ENCODE measurements at regions not wholly inside any gene's neighbourhood (a gene's known extent, or its start where the extent isn't known, plus 50 kb on each side); places are given as distances from the start of the nearest gene placed in this dataset.

DNA sequence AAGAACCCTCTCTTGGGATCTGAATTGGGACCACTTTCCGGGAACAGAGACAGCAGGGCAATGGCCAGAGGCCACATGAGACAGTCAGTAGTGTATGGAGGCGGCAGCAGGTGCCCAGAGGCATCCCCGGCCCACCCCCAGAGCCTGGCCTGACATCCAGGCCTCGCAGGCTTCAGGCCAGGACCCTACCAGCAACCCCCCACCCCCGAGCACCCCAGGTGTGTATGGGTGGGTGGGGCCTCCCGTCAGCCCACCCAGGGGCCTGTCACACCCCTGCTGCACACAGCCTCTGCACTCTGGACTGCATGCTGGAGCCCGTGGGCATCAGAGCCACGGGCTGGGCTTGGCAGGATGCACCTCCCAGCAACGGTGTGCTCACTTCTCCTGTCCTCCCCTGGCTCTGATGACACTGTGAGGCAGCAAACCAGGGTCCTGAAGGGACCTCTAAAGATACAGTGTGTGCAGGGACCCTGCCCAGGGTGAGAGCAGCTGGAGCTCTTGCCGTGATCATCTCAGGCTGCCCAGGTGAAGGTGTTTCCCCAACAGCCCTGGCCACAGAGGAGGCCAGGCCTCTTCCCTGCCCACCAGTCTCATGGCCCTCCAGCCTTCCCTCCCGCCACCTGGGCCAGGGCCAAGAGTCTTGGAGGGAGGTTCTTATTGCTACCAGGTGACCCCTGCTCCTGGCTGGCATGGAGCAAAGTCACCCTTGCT is 88.8 kb upstream of the SEPTIN5 start:
- Histone ChIP-seq H3K4me1 (ENCODE audit: control insufficient read depth, insufficient read depth, low read length) (peaks cover 2% of the 10 kb centered on the region), H3K27me3 (ENCODE audit: control insufficient read depth in 1 of 2, insufficient read depth in 2 of 2, low read length in 2 of 2) (peaks cover 4 to 20% of the 10 kb centered on the region in 2 donors), H3K27ac (ENCODE audit: low read length) (no peak overlapping the region), H3K36me3 (ENCODE audit: control insufficient read depth in 2 of 2, insufficient read depth in 2 of 2, low read length in 2 of 2) (no peaks in the 10 kb centered on the region), H3K9me3 (ENCODE audit: control insufficient read depth in 2 of 2, low read length in 2 of 2) (no peaks in the 10 kb centered on the region), H3K4me3 (ENCODE audit: low read length in 2 of 2) (no peak overlapping the region), H3K9ac (ENCODE audit: low read length in 2 of 2) (no peak overlapping the region)

DNA sequence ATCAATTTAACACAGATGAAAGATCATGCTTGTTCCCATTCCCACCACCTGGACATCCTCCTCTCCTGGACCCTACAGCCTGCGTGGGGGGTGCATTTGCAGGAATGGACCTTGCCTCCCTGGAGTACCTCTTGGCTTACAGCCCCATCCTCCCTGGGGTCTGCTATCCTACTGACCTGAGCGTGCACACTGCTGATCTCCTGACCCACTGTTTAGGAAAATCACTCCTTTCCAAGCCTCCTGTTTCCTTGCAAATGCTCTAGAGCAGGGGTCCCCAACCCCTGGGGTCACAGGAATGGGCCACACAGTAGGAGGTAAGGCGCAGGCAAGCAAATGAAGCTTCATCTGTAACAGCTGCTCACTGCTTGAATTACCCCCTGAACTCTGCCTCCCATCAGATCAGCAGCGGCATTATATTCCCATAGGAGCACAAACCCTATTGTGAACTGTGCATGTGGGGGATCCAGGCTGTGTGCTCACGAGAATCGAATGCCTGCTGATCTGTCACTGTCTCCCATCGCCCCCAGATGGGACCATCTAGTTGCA is 88.2 kb upstream of the SEPTIN5 start:
- H3K27me3 ChIP-seq (ENCODE audit: control insufficient read depth in 1 of 2, insufficient read depth in 2 of 2, low read length in 2 of 2): peaks cover 6 to 15% of the 10 kb centered on the region in 2 donors
- H3K9ac ChIP-seq (ENCODE audit: low read length in 2 of 2): no peak overlapping the region
- H3K36me3 ChIP-seq (ENCODE audit: control insufficient read depth in 2 of 2, insufficient read depth in 2 of 2, low read length in 2 of 2): no peaks in the 10 kb centered on the region
- H3K4me1 ChIP-seq (ENCODE audit: control insufficient read depth, insufficient read depth, low read length): no peaks in the 10 kb centered on the region
- no peak overlapping the region for H3K27ac ChIP-seq (ENCODE audit: low read length)
- no peaks in the 10 kb centered on the region for H3K9me3 ChIP-seq (ENCODE audit: control insufficient read depth in 2 of 2, low read length in 2 of 2)
- no peak overlapping the region for H3K4me3 ChIP-seq (ENCODE audit: low read length in 2 of 2)

- Histone ChIP-seq H3K9me3 (ENCODE audit: control insufficient read depth in 2 of 2, low read length in 2 of 2) (no peaks in the 10 kb centered on the region), H3K4me3 (ENCODE audit: low read length in 2 of 2) (no peak overlapping the region), H3K9ac (ENCODE audit: low read length in 2 of 2) (no peak overlapping the region), H3K27ac (ENCODE audit: low read length) (no peak overlapping the region), H3K4me1 (ENCODE audit: control insufficient read depth, insufficient read depth, low read length) (no peaks in the 10 kb centered on the region), H3K36me3 (ENCODE audit: control insufficient read depth in 2 of 2, insufficient read depth in 2 of 2, low read length in 2 of 2) (no peaks in the 10 kb centered on the region), H3K27me3 (ENCODE audit: control insufficient read depth in 1 of 2, insufficient read depth in 2 of 2, low read length in 2 of 2) (peaks cover 6 to 15% of the 10 kb centered on the region in 2 donors)
These were observed 87.6 kb upstream of the SEPTIN5 start for GRCh38 chr22:19626666-19627065.

GRCh38 chr22:19628038-19628776 is 86.1 kb upstream of the SEPTIN5 start:
- Histone ChIP-seq H3K9me3 (ENCODE audit: control insufficient read depth in 2 of 2, low read length in 2 of 2) (no peaks in the 10 kb centered on the region), H3K4me1 (ENCODE audit: control insufficient read depth, insufficient read depth, low read length) (no peaks in the 10 kb centered on the region), H3K27ac (ENCODE audit: low read length) (no peak overlapping the region), H3K4me3 (ENCODE audit: low read length in 2 of 2) (no peak overlapping the region), H3K27me3 (ENCODE audit: control insufficient read depth in 1 of 2, insufficient read depth in 2 of 2, low read length in 2 of 2) (peaks cover 2 to 10% of the 10 kb centered on the region in 2 donors), H3K9ac (ENCODE audit: low read length in 2 of 2) (no peak overlapping the region), H3K36me3 (ENCODE audit: control insufficient read depth in 2 of 2, insufficient read depth in 2 of 2, low read length in 2 of 2) (no peaks in the 10 kb centered on the region)

- Histone ChIP-seq H3K27me3 (ENCODE audit: control insufficient read depth in 1 of 2, insufficient read depth in 2 of 2, low read length in 2 of 2) (peaks cover 2 to 8% of the 10 kb centered on the region in 2 donors), H3K36me3 (ENCODE audit: control insufficient read depth in 2 of 2, insufficient read depth in 2 of 2, low read length in 2 of 2) (no peaks in the 10 kb centered on the region), H3K9me3 (ENCODE audit: control insufficient read depth in 2 of 2, low read length in 2 of 2) (no peaks in the 10 kb centered on the region), H3K4me1 (ENCODE audit: control insufficient read depth, insufficient read depth, low read length) (no peaks in the 10 kb centered on the region), H3K9ac (ENCODE audit: low read length in 2 of 2) (no peak overlapping the region), H3K27ac (ENCODE audit: low read length) (no peak overlapping the region), H3K4me3 (ENCODE audit: low read length in 2 of 2) (no peak overlapping the region)
These were observed 85.0 kb upstream of the SEPTIN5 start for GRCh38 chr22:19629331-19629719.

DNA sequence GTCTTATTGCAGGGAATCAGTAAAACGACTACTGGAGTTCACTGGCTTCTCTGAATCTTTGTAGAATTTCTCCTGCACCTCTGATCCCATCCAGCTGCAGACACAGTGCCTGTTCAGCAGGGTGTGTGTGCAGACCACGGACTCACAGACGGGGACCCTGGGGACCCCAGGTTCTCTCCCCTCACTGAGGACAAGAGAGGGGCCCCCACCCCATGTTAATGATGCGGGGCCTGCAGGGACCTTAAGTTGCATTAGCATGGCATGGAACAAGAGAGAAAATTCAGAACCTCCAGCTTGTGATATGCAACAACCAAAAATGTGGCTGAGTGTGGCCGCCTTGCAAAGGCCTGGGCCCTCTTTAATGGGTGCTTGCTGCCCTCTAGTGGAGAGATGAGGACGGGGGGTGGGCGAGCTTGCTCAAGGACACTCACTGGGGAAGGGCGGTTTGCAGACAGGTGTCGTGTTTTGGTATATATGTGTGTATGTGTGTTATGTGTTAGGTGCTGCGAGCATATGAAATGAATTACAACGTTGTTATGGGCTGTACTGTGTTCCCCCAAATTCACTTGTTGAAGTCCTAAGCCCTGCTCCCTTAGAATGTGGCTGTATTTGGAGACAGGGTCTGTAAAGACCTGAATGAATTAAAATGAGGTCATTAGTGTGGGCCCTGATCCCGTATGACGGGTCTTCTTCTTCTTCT is 84.4 kb upstream of the SEPTIN5 start:
- Histone ChIP-seq H3K36me3 (ENCODE audit: control insufficient read depth in 2 of 2, insufficient read depth in 2 of 2, low read length in 2 of 2) (no peaks in the 10 kb centered on the region), H3K27ac (ENCODE audit: low read length) (no peak overlapping the region), H3K9ac (ENCODE audit: low read length in 2 of 2) (no peak overlapping the region), H3K4me3 (ENCODE audit: low read length in 2 of 2) (no peak overlapping the region), H3K4me1 (ENCODE audit: control insufficient read depth, insufficient read depth, low read length) (no peaks in the 10 kb centered on the region), H3K27me3 (ENCODE audit: control insufficient read depth in 1 of 2, insufficient read depth in 2 of 2, low read length in 2 of 2) (peaks cover 2 to 8% of the 10 kb centered on the region in 2 donors), H3K9me3 (ENCODE audit: control insufficient read depth in 2 of 2, low read length in 2 of 2) (no peaks in the 10 kb centered on the region)

- H3K9me3 ChIP-seq (ENCODE audit: control insufficient read depth in 2 of 2, low read length in 2 of 2): no peaks in the 10 kb centered on the region
These were observed 83.7 kb upstream of the SEPTIN5 start for GRCh38 chr22:19630614-19631013.

GRCh38 chr22:19631899-19632667 is 82.2 kb upstream of the SEPTIN5 start:
- peaks cover 2 to 6% of the 10 kb centered on the region in 2 donors for H3K27me3 ChIP-seq (ENCODE audit: control insufficient read depth in 1 of 2, insufficient read depth in 2 of 2, low read length in 2 of 2)
- H3K4me3 ChIP-seq (ENCODE audit: low read length in 2 of 2): no peak overlapping the region

More at GRCh38 chr22:19630614-19631013, 83.7 kb upstream of the SEPTIN5 start:
- H3K27ac ChIP-seq (ENCODE audit: low read length): no peak overlapping the region
- H3K4me1 ChIP-seq (ENCODE audit: control insufficient read depth, insufficient read depth, low read length): no peaks in the 10 kb centered on the region
- H3K4me3 ChIP-seq (ENCODE audit: low read length in 2 of 2): no peak overlapping the region
- no peak overlapping the region for H3K9ac ChIP-seq (ENCODE audit: low read length in 2 of 2)
- peaks cover 2 to 7% of the 10 kb centered on the region in 2 donors for H3K27me3 ChIP-seq (ENCODE audit: control insufficient read depth in 1 of 2, insufficient read depth in 2 of 2, low read length in 2 of 2)
- no peaks in the 10 kb centered on the region for H3K36me3 ChIP-seq (ENCODE audit: control insufficient read depth in 2 of 2, insufficient read depth in 2 of 2, low read length in 2 of 2)

DNA sequence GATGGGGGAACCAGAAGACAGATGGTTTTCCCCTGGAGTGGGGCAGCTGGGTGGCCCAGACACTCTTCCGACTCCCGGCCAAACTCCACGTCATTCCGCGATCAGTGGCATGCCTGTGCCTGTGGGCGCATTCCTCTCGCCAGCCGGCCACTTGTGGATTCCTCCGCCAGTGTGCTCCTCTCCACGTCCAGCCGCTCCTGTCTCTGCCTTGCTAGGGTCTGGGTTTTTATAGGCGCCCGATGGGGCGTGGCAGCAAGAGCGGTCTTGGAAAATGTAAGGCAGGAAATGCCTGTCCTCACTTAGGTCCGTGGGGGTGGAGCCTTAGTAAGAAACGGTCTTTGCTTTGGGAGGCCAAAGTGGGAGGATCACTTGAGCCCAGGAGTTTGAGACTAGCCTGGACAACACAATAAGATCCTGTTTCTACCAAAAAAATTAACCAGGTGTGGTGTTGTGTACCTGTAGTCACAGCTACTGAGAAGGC is 81.6 kb upstream of the SEPTIN5 start:
- peaks cover 2 to 6% of the 10 kb centered on the region in 2 donors for H3K27me3 ChIP-seq (ENCODE audit: control insufficient read depth in 1 of 2, insufficient read depth in 2 of 2, low read length in 2 of 2)
- no peak overlapping the region for H3K4me3 ChIP-seq (ENCODE audit: low read length in 2 of 2)

More at GRCh38 chr22:19631899-19632667, 82.2 kb upstream of the SEPTIN5 start:
- H3K27ac ChIP-seq (ENCODE audit: low read length): no peak overlapping the region
- H3K4me1 ChIP-seq (ENCODE audit: control insufficient read depth, insufficient read depth, low read length): no peaks in the 10 kb centered on the region
- no peaks in the 10 kb centered on the region for H3K9me3 ChIP-seq (ENCODE audit: control insufficient read depth in 2 of 2, low read length in 2 of 2)
- no peak overlapping the region for H3K9ac ChIP-seq (ENCODE audit: low read length in 2 of 2)
- H3K36me3 ChIP-seq (ENCODE audit: control insufficient read depth in 2 of 2, insufficient read depth in 2 of 2, low read length in 2 of 2): no peaks in the 10 kb centered on the region

More for the DNA sequence above, 81.6 kb upstream of the SEPTIN5 start:
- H3K4me1 ChIP-seq (ENCODE audit: control insufficient read depth, insufficient read depth, low read length): no peaks in the 10 kb centered on the region
- no peaks in the 10 kb centered on the region for H3K9me3 ChIP-seq (ENCODE audit: control insufficient read depth in 2 of 2, low read length in 2 of 2)
- H3K36me3 ChIP-seq (ENCODE audit: control insufficient read depth in 2 of 2, insufficient read depth in 2 of 2, low read length in 2 of 2): no peaks in the 10 kb centered on the region
- H3K27ac ChIP-seq (ENCODE audit: low read length): no peak overlapping the region
- H3K9ac ChIP-seq (ENCODE audit: low read length in 2 of 2): no peak overlapping the region
